ENCODE measurements at regions not wholly inside any gene's neighbourhood (a gene's known extent, or its start where the extent isn't known, plus 50 kb on each side); places are given as distances from the start of the nearest gene placed in this dataset.

GRCh38 chr6:2529211-2529719 is 221.5 kb downstream of the MYLK4 start:
- no peak for TF ChIP-seq GATA3 (IDR thresholded peaks at IDR 0.05; ENCODE audit: low read depth, low read length)
- TF ChIP-seq GATA2 (IDR thresholded peaks at IDR 0.05; ENCODE audit: low read depth, low read length), result peak; percentile 69
